GM20000 (cell line): ENCODE measurements at regions not wholly inside any gene's neighbourhood (a gene's known extent, or its start where the extent isn't known, plus 50 kb on each side); places are given as distances from the start of the nearest gene placed in this dataset.
A peak's percentile ranks its signal among the peaks of the same experiment; 100 is the strongest.

Experiments
- DNase-seq: peaks from one replicate; pipeline ENCODE4 v3.0.0; 2012; ENCODE audit warnings: low spot score
- TF ChIP-seq, protein P1 (sequence below): IDR thresholded peaks from 2 replicates; pipeline ENCODE4 v1.5.1; 2012; ENCODE audit warnings: mild to moderate bottlenecking, control low read depth; ENCODE audit errors: extremely low read depth, missing control alignments

- TF ChIP-seq, protein P1, sequence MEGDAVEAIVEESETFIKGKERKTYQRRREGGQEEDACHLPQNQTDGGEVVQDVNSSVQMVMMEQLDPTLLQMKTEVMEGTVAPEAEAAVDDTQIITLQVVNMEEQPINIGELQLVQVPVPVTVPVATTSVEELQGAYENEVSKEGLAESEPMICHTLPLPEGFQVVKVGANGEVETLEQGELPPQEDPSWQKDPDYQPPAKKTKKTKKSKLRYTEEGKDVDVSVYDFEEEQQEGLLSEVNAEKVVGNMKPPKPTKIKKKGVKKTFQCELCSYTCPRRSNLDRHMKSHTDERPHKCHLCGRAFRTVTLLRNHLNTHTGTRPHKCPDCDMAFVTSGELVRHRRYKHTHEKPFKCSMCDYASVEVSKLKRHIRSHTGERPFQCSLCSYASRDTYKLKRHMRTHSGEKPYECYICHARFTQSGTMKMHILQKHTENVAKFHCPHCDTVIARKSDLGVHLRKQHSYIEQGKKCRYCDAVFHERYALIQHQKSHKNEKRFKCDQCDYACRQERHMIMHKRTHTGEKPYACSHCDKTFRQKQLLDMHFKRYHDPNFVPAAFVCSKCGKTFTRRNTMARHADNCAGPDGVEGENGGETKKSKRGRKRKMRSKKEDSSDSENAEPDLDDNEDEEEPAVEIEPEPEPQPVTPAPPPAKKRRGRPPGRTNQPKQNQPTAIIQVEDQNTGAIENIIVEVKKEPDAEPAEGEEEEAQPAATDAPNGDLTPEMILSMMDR, result no peak
- DNase-seq, result no peak
Observed at GRCh38 chr9:126156898-126157297, 169.7 kb upstream of the MVB12B start.

DNA sequence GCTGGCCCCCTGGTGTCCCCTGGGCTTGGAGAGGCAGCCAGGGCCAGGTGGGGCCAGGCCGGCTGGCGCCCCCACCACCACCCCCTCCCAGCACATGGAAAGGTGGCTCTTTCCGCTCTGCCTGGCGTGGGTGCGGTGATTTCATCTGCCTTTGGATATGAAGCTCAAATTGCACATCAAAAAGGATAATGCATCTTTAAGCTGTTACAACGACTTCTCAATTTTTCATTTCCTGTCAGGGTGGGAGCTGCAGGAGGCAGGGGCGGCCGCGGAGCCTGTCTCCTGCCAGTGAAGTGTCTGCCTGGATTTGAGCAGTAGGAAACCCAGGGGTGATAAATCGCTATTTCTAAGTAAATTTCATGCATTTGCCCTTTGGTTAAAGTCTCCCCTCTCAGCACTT, 169.2 kb upstream of the MVB12B start:
- TF ChIP-seq, protein P1, result no peak
- no peak for DNase-seq

DNA sequence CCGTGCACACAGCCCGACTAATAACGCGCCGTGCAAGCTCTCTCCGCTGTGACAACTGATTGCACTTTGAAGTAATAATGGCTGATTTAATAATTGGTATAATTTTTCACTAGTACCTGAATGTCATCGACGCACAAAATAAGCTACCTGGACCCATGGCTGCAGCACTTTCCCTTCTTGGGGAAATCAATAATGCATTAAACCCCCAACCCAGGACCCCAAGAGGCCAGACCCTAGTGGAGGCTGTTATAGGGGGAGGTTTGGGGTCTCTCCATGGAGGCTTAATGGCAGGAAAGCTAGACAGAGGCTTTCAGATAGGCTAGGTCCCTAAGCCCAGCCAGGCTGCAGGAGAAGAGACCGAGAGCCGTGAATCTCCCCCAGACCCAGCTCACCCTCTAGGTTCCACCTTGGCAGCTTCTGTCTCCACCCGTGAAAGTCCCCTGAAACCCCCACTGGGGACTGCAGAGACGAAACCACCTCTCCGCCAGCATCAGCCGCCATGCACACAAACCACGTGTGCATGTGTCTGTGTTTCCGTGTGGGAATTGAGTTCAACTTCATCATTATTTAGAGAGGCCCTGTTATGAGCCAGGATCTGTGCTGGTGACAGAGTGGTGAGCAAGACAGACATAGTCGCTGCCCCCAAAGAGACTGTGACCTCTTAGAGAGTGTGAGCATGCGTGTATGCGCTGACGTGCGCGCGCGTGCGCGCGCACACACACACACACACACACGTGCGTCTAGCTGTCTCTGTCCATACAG, 168.6 kb upstream of the MVB12B start:
- DNase-seq, result no peak
- TF ChIP-seq, protein P1, result no peak

GRCh38 chr9:126158588-126159429, 167.8 kb upstream of the MVB12B start:
- TF ChIP-seq, protein P1, result no peak
- peak; percentile 2 for DNase-seq

DNA sequence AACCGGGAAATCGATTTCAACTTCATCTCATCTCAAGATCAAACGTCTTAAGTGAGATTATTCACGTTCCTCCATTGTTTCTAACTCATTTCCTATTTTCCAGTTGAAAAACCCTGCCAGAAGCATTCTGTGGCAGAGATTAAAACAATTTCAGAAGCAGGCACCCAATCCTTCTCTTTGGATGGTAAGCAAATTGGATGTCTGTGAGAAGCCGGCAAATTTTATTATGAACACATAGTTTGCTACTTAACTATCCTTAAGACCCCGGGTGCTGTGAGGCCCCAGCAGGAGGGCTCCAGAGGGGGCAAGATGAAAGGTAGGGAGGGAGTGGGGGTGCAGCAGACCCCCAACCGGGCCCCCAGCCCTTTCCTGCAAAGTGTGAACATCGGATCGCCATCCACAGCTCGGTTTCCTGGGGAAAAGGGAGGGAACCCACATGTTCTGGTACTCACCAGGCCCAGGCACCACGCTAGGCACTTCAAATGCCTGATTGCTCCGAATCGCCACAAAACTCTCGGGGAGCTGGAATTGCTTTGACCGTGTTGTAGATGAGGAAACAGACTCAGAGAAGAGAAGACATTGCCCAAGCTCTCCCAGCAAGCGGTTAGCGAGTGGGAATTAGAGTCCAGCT, 167.1 kb upstream of the MVB12B start:
- TF ChIP-seq, protein P1, result no peak
- DNase-seq, result peak; percentile 1

DNA sequence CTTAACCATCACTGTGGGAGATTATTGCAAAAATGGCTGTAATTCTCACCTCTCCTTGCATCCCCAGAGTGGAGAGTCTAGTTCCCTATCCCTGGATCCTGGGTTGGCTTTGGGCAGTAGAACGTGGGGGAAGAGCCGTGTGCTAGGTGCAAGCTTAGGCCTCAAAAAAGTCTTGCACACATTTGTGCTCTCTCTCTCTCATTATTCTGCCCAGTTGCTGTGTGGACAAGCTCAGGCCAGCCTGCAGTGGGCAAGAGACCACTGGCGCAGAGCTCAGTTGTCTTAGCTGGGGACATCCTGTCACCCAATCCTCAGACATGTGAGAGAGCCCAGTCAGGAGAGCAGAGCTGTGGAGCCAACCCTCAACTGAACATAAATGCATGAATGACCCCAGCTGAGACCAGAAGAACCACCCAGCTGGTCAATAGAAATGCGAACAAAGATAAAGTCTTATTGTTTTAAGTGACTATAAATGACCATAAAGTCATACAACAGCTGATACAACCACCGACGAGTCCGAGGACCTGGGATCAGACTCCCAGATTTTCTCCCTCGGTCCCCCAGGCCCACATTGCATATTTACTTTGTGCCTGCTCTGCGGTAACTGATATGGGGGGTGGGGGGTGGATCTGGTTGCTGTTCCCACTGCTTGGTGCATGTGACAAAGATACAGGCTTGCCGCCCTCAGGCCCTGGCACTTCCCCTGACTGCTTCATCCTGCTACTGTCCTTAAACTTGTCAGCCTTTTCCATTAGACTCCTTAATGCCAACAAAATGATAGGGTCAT, 166.4 kb upstream of the MVB12B start:
- DNase-seq, result peak; percentile 1
- TF ChIP-seq, protein P1, result no peak
